ENCODE measurements at regions not wholly inside any gene's neighbourhood (a gene's known extent, or its start where the extent isn't known, plus 50 kb on each side); places are given as distances from the start of the nearest gene placed in this dataset.

DNA sequence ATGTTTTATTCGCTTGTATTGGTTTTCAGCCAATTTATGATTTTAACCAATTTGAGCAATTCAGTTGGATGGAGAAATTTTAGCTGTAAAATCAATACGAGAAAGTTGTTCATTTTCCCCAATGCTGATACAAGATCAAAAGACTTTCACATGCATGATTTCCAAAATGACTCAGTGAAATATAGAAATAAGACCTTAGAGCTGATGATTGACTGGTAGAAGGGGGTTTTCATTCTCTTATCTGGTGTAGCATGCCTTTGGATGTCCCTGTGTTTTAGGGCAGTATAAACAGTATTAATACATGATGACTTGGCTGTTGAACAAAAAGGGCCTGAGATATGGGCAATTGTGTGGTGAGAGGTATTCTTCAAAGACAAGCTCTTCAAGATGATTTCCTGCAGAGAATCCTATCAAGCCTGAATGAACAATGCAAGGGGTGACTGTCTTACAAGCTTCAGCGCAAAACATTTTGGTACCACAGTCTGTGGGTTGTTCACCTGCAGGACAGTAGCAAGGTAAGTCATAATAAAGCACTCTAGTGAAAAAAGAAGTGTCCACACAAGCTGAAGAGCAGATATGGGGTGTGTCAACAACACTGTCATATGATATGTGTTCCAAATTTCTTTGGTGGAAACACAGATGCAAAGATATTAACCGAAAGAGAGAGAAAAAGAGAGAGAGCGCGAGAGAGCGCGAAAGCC is 156.2 kb downstream of the TNFSF18 start:
- Histone ChIP-seq H3F3A (ENCODE audit: control insufficient read depth, insufficient read depth) (no peaks in the 10 kb centered on the region), H3K4me1 (ENCODE audit: control insufficient read depth, low read length) (no peaks in the 10 kb centered on the region), H4K20me1 (ENCODE audit: control insufficient read depth, insufficient read depth, low read depth, low read length) (no peaks in the 10 kb centered on the region), H3K9me2 (replicated peaks; ENCODE audit: control insufficient read depth, low read length) (no peaks in the 10 kb centered on the region), H3K79me2 (ENCODE audit: control insufficient read depth, low read length) (no peaks in the 10 kb centered on the region), H3K4me3 (ENCODE audit: low read length) (no peak overlapping the region), H3K27me3 (ENCODE audit: control insufficient read depth, low read length) (no peaks in the 10 kb centered on the region), H3K36me3 (ENCODE audit: control insufficient read depth, low read length) (no peaks in the 10 kb centered on the region), H3K27ac (ENCODE audit: low read depth, low read length) (no peak overlapping the region), H3K4me2 (ENCODE audit: low read length) (no peak overlapping the region), H3K9me3 (ENCODE audit: control insufficient read depth, insufficient read depth, low read length) (no peaks in the 10 kb centered on the region)
- TF ChIP-seq, protein P1, sequence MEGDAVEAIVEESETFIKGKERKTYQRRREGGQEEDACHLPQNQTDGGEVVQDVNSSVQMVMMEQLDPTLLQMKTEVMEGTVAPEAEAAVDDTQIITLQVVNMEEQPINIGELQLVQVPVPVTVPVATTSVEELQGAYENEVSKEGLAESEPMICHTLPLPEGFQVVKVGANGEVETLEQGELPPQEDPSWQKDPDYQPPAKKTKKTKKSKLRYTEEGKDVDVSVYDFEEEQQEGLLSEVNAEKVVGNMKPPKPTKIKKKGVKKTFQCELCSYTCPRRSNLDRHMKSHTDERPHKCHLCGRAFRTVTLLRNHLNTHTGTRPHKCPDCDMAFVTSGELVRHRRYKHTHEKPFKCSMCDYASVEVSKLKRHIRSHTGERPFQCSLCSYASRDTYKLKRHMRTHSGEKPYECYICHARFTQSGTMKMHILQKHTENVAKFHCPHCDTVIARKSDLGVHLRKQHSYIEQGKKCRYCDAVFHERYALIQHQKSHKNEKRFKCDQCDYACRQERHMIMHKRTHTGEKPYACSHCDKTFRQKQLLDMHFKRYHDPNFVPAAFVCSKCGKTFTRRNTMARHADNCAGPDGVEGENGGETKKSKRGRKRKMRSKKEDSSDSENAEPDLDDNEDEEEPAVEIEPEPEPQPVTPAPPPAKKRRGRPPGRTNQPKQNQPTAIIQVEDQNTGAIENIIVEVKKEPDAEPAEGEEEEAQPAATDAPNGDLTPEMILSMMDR (IDR thresholded peaks at IDR 0.05; ENCODE audit: low read depth, low read length, poor library complexity, severe bottlenecking) = no peak
- no peak for TF ChIP-seq EZH2phosphoT487 (IDR thresholded peaks at IDR 0.05; ENCODE audit: borderline replicate concordance, low read length)

DNA sequence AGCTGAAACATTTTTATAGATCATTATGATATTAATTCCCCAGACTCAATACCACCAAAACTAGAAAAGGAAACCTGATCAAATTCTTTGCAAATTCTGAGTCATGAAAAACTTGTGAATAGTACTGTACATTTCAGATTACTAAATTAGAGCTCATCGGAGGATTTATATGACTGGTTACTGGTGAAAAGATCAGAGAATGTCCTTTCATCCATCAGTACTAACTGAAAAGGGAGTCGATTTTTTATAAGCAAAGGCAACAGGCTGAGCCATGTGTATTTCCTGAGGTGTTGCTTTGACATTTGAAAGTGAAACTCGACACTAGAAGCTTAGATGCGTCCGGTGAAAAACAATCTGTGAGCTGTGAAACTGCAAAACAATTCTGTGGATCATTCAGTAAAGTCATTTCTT is 155.7 kb downstream of the TNFSF18 start:
- no peaks in the 10 kb centered on the region for H3K9me2 ChIP-seq (replicated peaks; ENCODE audit: control insufficient read depth, low read length)
- H3K27me3 ChIP-seq (ENCODE audit: control insufficient read depth, low read length) = no peaks in the 10 kb centered on the region
- H3K27ac ChIP-seq (ENCODE audit: low read depth, low read length) = no peak overlapping the region
- no peaks in the 10 kb centered on the region for H3F3A ChIP-seq (ENCODE audit: control insufficient read depth, insufficient read depth)
- no peak for TF ChIP-seq EZH2phosphoT487 (IDR thresholded peaks at IDR 0.05; ENCODE audit: borderline replicate concordance, low read length)
- TF ChIP-seq, protein P1 (IDR thresholded peaks at IDR 0.05; ENCODE audit: low read depth, low read length, poor library complexity, severe bottlenecking) = no peak
- H3K4me2 ChIP-seq (ENCODE audit: low read length) = no peak overlapping the region
- no peaks in the 10 kb centered on the region for H3K9me3 ChIP-seq (ENCODE audit: control insufficient read depth, insufficient read depth, low read length)
- H3K4me1 ChIP-seq (ENCODE audit: control insufficient read depth, low read length) = no peaks in the 10 kb centered on the region
- no peaks in the 10 kb centered on the region for H4K20me1 ChIP-seq (ENCODE audit: control insufficient read depth, insufficient read depth, low read depth, low read length)
- H3K79me2 ChIP-seq (ENCODE audit: control insufficient read depth, low read length) = no peaks in the 10 kb centered on the region
- no peak overlapping the region for H3K4me3 ChIP-seq (ENCODE audit: low read length)
- no peaks in the 10 kb centered on the region for H3K36me3 ChIP-seq (ENCODE audit: control insufficient read depth, low read length)

DNA sequence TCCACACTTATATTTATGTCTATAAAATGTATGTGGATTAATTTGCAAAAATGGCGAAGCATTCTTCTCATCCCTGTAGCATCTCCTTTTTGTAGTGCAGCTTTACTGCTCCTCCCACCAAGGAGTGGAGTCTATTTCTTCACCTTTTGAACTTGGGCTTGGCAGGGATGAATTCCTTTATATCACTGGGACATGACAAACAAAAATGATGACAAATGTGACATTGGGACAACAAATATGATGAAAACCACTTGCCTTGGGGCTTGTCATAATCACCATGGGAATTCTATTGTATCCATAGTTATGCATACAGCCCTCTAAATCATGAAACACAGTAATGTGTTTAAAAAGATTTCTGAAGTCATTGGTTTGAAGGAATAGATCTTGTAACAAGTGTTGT is 155.0 kb downstream of the TNFSF18 start:
- Histone ChIP-seq H3K36me3 (ENCODE audit: control insufficient read depth, low read length) (no peaks in the 10 kb centered on the region), H3F3A (ENCODE audit: control insufficient read depth, insufficient read depth) (no peaks in the 10 kb centered on the region), H3K9me3 (ENCODE audit: control insufficient read depth, insufficient read depth, low read length) (no peaks in the 10 kb centered on the region), H3K4me3 (ENCODE audit: low read length) (no peak overlapping the region), H3K27ac (ENCODE audit: low read depth, low read length) (no peak overlapping the region), H3K4me2 (ENCODE audit: low read length) (no peak overlapping the region), H4K20me1 (ENCODE audit: control insufficient read depth, insufficient read depth, low read depth, low read length) (no peaks in the 10 kb centered on the region), H3K4me1 (ENCODE audit: control insufficient read depth, low read length) (no peaks in the 10 kb centered on the region), H3K27me3 (ENCODE audit: control insufficient read depth, low read length) (no peaks in the 10 kb centered on the region), H3K79me2 (ENCODE audit: control insufficient read depth, low read length) (no peaks in the 10 kb centered on the region), H3K9me2 (replicated peaks; ENCODE audit: control insufficient read depth, low read length) (no peaks in the 10 kb centered on the region)
- no peak for TF ChIP-seq EZH2phosphoT487 (IDR thresholded peaks at IDR 0.05; ENCODE audit: borderline replicate concordance, low read length)
- TF ChIP-seq, protein P1 (IDR thresholded peaks at IDR 0.05; ENCODE audit: low read depth, low read length, poor library complexity, severe bottlenecking) = no peak
